ENCODE measurements at regions not wholly inside any gene's neighbourhood (a gene's known extent, or its start where the extent isn't known, plus 50 kb on each side); places are given as distances from the start of the nearest gene placed in this dataset.

DNA sequence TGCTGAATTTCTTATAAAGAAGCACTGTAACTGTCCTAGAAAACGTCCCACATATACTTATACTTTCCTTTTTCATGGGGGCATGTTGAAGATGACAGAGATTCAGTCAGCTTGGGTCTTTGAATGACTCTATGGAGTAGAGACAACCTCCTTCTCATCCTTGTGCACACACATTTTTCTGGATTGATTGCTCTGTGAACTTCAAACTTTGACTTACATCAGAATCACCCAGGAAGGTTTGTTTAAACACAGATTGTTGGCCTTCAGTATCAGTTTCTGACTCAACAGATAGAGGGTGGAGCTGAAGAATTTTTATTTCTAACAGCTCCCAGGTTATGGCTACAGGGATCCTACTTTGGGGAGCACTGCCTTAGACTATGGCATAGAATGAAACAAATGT, 97.6 kb upstream of the DGKB start:
- ATAC-seq (ENCODE audit: low read depth), result no peak
- H4K91ac ChIP-seq (ENCODE audit: insufficient read depth, low read depth, low read length), result no peak overlapping the region
- no peak overlapping the region for H2BK5ac ChIP-seq (ENCODE audit: low read depth, low read length, poor library complexity, severe bottlenecking)
- no peak overlapping the region for H2BK120ac ChIP-seq (ENCODE audit: low read depth, low read length)
- DNase-seq, result no peak
- no peak overlapping the region for H3K27ac ChIP-seq (ENCODE audit: insufficient read depth, low read length)
- BruUV-seq (replicated peaks), result no TSS peak
- intact Hi-C loops (cut with micrococcal nuclease) (no loop called here), in situ Hi-C loops (cut with MboI; ENCODE audit: low sequenced_read_pairs) (no loop called here), dilution Hi-C loops (cut with HindIII; ENCODE audit: low sequenced_read_pairs, unreplicated experiment) (no loop called here)
- H4K20me1 ChIP-seq (ENCODE audit: insufficient read depth, low read length), result no peaks in the 10 kb centered on the region
- no peak overlapping the region for H2AK9ac ChIP-seq (replicated peaks; ENCODE audit: low read depth, low read length, poor library complexity)
- H3K9ac ChIP-seq (ENCODE audit: low read depth, low read length), result no peak overlapping the region
- no peak overlapping the region for H4K5ac ChIP-seq (ENCODE audit: low read depth, low read length)
- no peak overlapping the region for H4K8ac ChIP-seq (ENCODE audit: low read depth in 2 of 2, low read length in 2 of 2)
- no peaks in the 10 kb centered on the region for H3K4me1 ChIP-seq (ENCODE audit: control insufficient read depth, insufficient read depth, low read length)
- TF ChIP-seq POLR2A (IDR thresholded peaks at IDR 0.05; ENCODE audit: low read depth, low read length) (no peak), RFX5 (IDR thresholded peaks at IDR 0.05; ENCODE audit: low read depth, low read length) (no peak), MAFK (IDR thresholded peaks at IDR 0.05; ENCODE audit: low read depth, low read length) (no peak), MXI1 (IDR thresholded peaks at IDR 0.05; ENCODE audit: borderline replicate concordance, low read depth, low read length) (no peak), FOS (IDR thresholded peaks at IDR 0.05; ENCODE audit: low read depth, low read length) (no peak), RCOR1 (IDR thresholded peaks at IDR 0.05; ENCODE audit: insufficient replicate concordance, low read length) (no peak), CEBPB (IDR thresholded peaks at IDR 0.05; ENCODE audit: low read depth, low read length) (no peak), MAZ (IDR thresholded peaks at IDR 0.05; ENCODE audit: borderline replicate concordance, low read depth, low read length) (no peak), NFE2L2 (IDR thresholded peaks at IDR 0.05; ENCODE audit: low read depth, low read length) (no peak), CHD1 (IDR thresholded peaks at IDR 0.05; ENCODE audit: low read depth, low read length) (no peak), RAD21 (IDR thresholded peaks at IDR 0.05; ENCODE audit: low read length) (no peak), BHLHE40 (IDR thresholded peaks at IDR 0.05; ENCODE audit: low read depth, low read length) (no peak), SMC3 (IDR thresholded peaks at IDR 0.05; ENCODE audit: low read depth, low read length) (no peak)
- TF ChIP-seq, protein P1, sequence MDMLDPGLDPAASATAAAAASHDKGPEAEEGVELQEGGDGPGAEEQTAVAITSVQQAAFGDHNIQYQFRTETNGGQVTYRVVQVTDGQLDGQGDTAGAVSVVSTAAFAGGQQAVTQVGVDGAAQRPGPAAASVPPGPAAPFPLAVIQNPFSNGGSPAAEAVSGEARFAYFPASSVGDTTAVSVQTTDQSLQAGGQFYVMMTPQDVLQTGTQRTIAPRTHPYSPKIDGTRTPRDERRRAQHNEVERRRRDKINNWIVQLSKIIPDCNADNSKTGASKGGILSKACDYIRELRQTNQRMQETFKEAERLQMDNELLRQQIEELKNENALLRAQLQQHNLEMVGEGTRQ (IDR thresholded peaks at IDR 0.05; ENCODE audit: low read depth, low read length), result no peak
- TF ChIP-seq, protein P2, sequence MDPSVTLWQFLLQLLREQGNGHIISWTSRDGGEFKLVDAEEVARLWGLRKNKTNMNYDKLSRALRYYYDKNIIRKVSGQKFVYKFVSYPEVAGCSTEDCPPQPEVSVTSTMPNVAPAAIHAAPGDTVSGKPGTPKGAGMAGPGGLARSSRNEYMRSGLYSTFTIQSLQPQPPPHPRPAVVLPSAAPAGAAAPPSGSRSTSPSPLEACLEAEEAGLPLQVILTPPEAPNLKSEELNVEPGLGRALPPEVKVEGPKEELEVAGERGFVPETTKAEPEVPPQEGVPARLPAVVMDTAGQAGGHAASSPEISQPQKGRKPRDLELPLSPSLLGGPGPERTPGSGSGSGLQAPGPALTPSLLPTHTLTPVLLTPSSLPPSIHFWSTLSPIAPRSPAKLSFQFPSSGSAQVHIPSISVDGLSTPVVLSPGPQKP (IDR thresholded peaks at IDR 0.05; ENCODE audit: borderline replicate concordance, low read depth, low read length), result no peak
- TF ChIP-seq, protein P3, sequence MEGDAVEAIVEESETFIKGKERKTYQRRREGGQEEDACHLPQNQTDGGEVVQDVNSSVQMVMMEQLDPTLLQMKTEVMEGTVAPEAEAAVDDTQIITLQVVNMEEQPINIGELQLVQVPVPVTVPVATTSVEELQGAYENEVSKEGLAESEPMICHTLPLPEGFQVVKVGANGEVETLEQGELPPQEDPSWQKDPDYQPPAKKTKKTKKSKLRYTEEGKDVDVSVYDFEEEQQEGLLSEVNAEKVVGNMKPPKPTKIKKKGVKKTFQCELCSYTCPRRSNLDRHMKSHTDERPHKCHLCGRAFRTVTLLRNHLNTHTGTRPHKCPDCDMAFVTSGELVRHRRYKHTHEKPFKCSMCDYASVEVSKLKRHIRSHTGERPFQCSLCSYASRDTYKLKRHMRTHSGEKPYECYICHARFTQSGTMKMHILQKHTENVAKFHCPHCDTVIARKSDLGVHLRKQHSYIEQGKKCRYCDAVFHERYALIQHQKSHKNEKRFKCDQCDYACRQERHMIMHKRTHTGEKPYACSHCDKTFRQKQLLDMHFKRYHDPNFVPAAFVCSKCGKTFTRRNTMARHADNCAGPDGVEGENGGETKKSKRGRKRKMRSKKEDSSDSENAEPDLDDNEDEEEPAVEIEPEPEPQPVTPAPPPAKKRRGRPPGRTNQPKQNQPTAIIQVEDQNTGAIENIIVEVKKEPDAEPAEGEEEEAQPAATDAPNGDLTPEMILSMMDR (conservative IDR thresholded peaks at IDR 0.05; ENCODE audit: low read depth, low read length), result no peak
- no peaks in the 10 kb centered on the region for H3K9me1 ChIP-seq (ENCODE audit: insufficient read depth, low read length)
- H3K27me3 ChIP-seq (ENCODE audit: control insufficient read depth, insufficient read depth, low read length), result no peaks in the 10 kb centered on the region
- no peaks in the 10 kb centered on the region; the same call in 1 of the 2 replicates for H3K9me3 ChIP-seq (ENCODE audit: control insufficient read depth, insufficient read depth, low read length)
- H3K4me3 ChIP-seq (ENCODE audit: insufficient read depth, low read depth, low read length), result no peak overlapping the region
- H3K56ac ChIP-seq (ENCODE audit: extremely low read depth, insufficient read depth, low read length), result no peak overlapping the region
- no peak overlapping the region for H2BK15ac ChIP-seq (ENCODE audit: low read depth, low read length)
- H3K79me1 ChIP-seq (ENCODE audit: low read depth in 1 of 2, low read length in 2 of 2), result no peaks in the 10 kb centered on the region
- H2AK5ac ChIP-seq (ENCODE audit: low read depth, low read length), result no peak overlapping the region
- H2AFZ ChIP-seq (replicated peaks; ENCODE audit: low read length, poor library complexity), result no peak overlapping the region
- H3K14ac ChIP-seq (replicated peaks; ENCODE audit: low read depth, low read length), result no peak overlapping the region
- H3K36me3 ChIP-seq (ENCODE audit: control insufficient read depth, insufficient read depth, low read length), result no peaks in the 10 kb centered on the region
- POLR2A ChIA-PET (ENCODE audit: unreplicated experiment), result no interaction called here
- CTCF ChIA-PET, result no interaction called here
- H3K4me2 ChIP-seq (ENCODE audit: low read depth, low read length), result no peak overlapping the region
- WGBS, 2 experiments (ENCODE audit: extremely low coverage in 2 of 2, insufficient read length in 1 of 2), result no CpG with 5 or more reads among the region's 1 CpG
- no peak overlapping the region for H3K23ac ChIP-seq (ENCODE audit: low read depth, low read length)
- H2BK20ac ChIP-seq (ENCODE audit: low read depth, low read length), result no peak overlapping the region
- H3K18ac ChIP-seq (ENCODE audit: low read depth, low read length), result no peak overlapping the region
- no peak overlapping the region for H3K4ac ChIP-seq (ENCODE audit: low read depth, low read length)

Measured in IMR-90 (cell line).